SK-N-MC (cell line): ENCODE measurements at regions not wholly inside any gene's neighbourhood (a gene's known extent, or its start where the extent isn't known, plus 50 kb on each side); places are given as distances from the start of the nearest gene placed in this dataset.

Source experiments
- EZH2 ChIP-seq: fragments of 200-600 bp; sonication (generic); IDR thresholded peaks from one replicate; pipeline ENCODE4 v1.6.1; 2017; ENCODE audit warnings: antibody characterized with exemption
- FOXP2 ChIP-seq: optimal IDR thresholded peaks from 2 replicates; pipeline ENCODE3; 2011; ENCODE audit warnings: mild to moderate bottlenecking, moderate library complexity; ENCODE audit not compliant: insufficient read depth; ENCODE audit errors: extremely low read length, control extremely low read depth
- POLR2AphosphoS5 ChIP-seq: IDR thresholded peaks from 2 replicates; pipeline ENCODE4 v1.6.1; 2012; ENCODE audit warnings: mild to moderate bottlenecking, low read depth, low read length, borderline replicate concordance

GRCh38 chr11:26021017-26021416, 310.9 kb upstream of the ANO3 start:
- TF ChIP-seq EZH2: no peak
- no peak for TF ChIP-seq POLR2AphosphoS5
- TF ChIP-seq FOXP2: no peak
